Neural cell (in vitro differentiated cells): ENCODE measurements at regions not wholly inside any gene's neighbourhood (a gene's known extent, or its start where the extent isn't known, plus 50 kb on each side); places are given as distances from the start of the nearest gene placed in this dataset.

Experiments
- H2AFZ ChIP-seq: fragments of 200-600, 300-800 bp; sonication (generic), shearing (Covaris generic); 2 replicates; pipeline ENCODE4 v1.6.0; 2014; ENCODE audit warnings: low read depth, mild to moderate bottlenecking, antibody characterized with exemption, low read length, moderate library complexity
- H3F3A ChIP-seq: fragments of 200-600 bp; shearing (Covaris generic); 2 replicates; pipeline ENCODE4 v1.6.1; 2016; ENCODE audit warnings: mild to moderate bottlenecking, moderate library complexity, mixed read lengths, antibody characterized with exemption, low read length; ENCODE audit not compliant: insufficient read depth, poor library complexity, severe bottlenecking
- H3K27ac ChIP-seq: fragments of 200-600, 300-800 bp; sonication (generic), shearing (Covaris generic); 2 replicates; pipeline ENCODE4 v1.5.1; 2014; ENCODE audit warnings: mild to moderate bottlenecking, low read length, moderate library complexity
- H3K27me3 ChIP-seq: fragments of 300-800, 200-600 bp; sonication (generic), shearing (Covaris generic); 2 replicates; pipeline ENCODE4 v1.6.0; 2014; ENCODE audit warnings: mild to moderate bottlenecking, low read depth, low read length, moderate library complexity; ENCODE audit not compliant: insufficient read depth
- H3K36me3 ChIP-seq: fragments of 300-800, 200-600 bp; sonication (generic), shearing (Covaris generic); 2 replicates; pipeline ENCODE4 v1.5.1; 2014; ENCODE audit warnings: mild to moderate bottlenecking, antibody characterized with exemption, low read length, moderate library complexity; ENCODE audit not compliant: insufficient read depth
- H3K4me2 ChIP-seq: fragments of 300-800, 200-600 bp; sonication (generic), shearing (Covaris generic); 2 replicates; pipeline ENCODE4 v1.6.0; 2014; ENCODE audit warnings: mild to moderate bottlenecking, low read length
- H3K4me3 ChIP-seq: fragments of 300-800, 200-600 bp; sonication (generic), shearing (Covaris generic); 2 replicates; pipeline ENCODE4 v1.5.1; 2014; ENCODE audit warnings: mild to moderate bottlenecking, low read length, moderate library complexity
- H3K79me2 ChIP-seq: fragments of 200-600 bp; shearing (Covaris generic); replicated peaks from 2 replicates; pipeline ENCODE4 v1.6.0; 2014; ENCODE audit warnings: mild to moderate bottlenecking, low read length, moderate library complexity; ENCODE audit not compliant: insufficient read depth
- H3K9ac ChIP-seq: fragments of 300-800, 200-600 bp; sonication (generic), shearing (Covaris generic); 2 replicates; pipeline ENCODE4 v1.6.1; 2016; ENCODE audit warnings: mild to moderate bottlenecking, low read length, mixed read lengths
- H3K9me2 ChIP-seq: fragments of 200-600 bp; shearing (Covaris generic); 2 replicates; pipeline ENCODE4 v1.6.1; 2016; ENCODE audit warnings: mild to moderate bottlenecking, low read length, mixed read lengths; ENCODE audit not compliant: insufficient read depth
- H3K9me3 ChIP-seq: fragments of 200-600, 300-800 bp; sonication (generic), shearing (Covaris generic); 2 replicates; pipeline ENCODE4 v1.6.1; 2016; ENCODE audit warnings: mild to moderate bottlenecking, mixed run types, low read length, moderate library complexity, mixed read lengths
- H4K20me1 ChIP-seq: fragments of 200-600 bp; shearing (Covaris generic); 2 replicates; pipeline ENCODE4 v1.6.1; 2016; ENCODE audit warnings: mild to moderate bottlenecking, mixed run types; ENCODE audit not compliant: insufficient read depth
- EP300 ChIP-seq: fragments of 450-650 bp; conservative IDR thresholded peaks from 2 replicates; pipeline ENCODE4 v1.6.1; 2014; ENCODE audit warnings: antibody characterized with exemption, mild to moderate bottlenecking, moderate library complexity; ENCODE audit not compliant: poor library complexity, severe bottlenecking
- EZH2 ChIP-seq: fragments of 200-600, 300-800 bp; shearing (Covaris generic), sonication (generic); IDR thresholded peaks from 2 replicates; pipeline ENCODE4 v1.6.1; 2014; ENCODE audit warnings: antibody characterized with exemption, low read length, borderline replicate concordance, mild to moderate bottlenecking; ENCODE audit not compliant: insufficient read depth, poor library complexity, severe bottlenecking
- MXI1 ChIP-seq: fragments of 450-650 bp; conservative IDR thresholded peaks from 2 replicates; pipeline ENCODE4 v1.6.1; 2014; ENCODE audit warnings: antibody characterized with exemption, mild to moderate bottlenecking; ENCODE audit not compliant: poor library complexity, severe bottlenecking
- POLR2AphosphoS5 ChIP-seq: IDR thresholded peaks from 2 replicates; pipeline ENCODE4 v1.6.1; 2012
- RAD21 ChIP-seq: fragments of 450-650 bp; conservative IDR thresholded peaks from 2 replicates; pipeline ENCODE4 v1.6.1; 2014; ENCODE audit warnings: antibody characterized with exemption, mild to moderate bottlenecking, moderate library complexity
- SMC3 ChIP-seq: fragments of 450-650 bp; conservative IDR thresholded peaks from 2 replicates; pipeline ENCODE4 v1.6.1; 2014; ENCODE audit warnings: antibody characterized with exemption, mild to moderate bottlenecking, moderate library complexity; ENCODE audit not compliant: poor library complexity
- TF ChIP-seq, protein P1 (sequence below): IDR thresholded peaks from 2 replicates; pipeline ENCODE4 v1.6.1; 2012; ENCODE audit warnings: borderline replicate concordance
- TF ChIP-seq, protein P2 (sequence below): fragments of 450-650 bp; IDR thresholded peaks from 2 replicates; pipeline ENCODE4 v1.5.1; 2014; ENCODE audit warnings: antibody characterized with exemption, mild to moderate bottlenecking, moderate library complexity; ENCODE audit not compliant: poor library complexity, severe bottlenecking

DNA sequence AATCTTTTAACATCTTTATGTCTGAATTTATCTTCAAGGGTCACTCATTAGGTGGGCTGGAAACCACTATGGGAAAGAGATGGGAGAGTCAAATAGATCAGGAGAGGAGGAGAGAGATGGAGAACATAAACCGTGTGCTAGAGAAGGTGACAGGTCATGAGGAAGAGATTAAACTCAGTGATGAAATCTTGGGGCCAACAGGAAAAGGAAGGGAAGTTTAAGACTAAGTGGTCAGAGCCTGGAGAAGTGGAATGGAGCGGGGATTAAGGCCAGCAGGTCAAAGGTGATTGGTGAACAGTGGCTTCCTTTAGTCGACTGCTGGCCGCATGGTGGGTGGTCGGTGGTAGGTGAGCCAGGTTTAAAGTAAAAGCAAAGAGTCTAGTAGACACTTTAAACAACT, 169.3 kb upstream of the IVNS1ABP start:
- H3K9ac ChIP-seq = no peak overlapping the region
- H3F3A ChIP-seq = no peaks in the 10 kb centered on the region
- H3K4me3 ChIP-seq = no peak overlapping the region
- H3K27me3 ChIP-seq = no peaks in the 10 kb centered on the region
- no peak overlapping the region for H3K27ac ChIP-seq
- no peaks in the 10 kb centered on the region for H3K36me3 ChIP-seq
- TF ChIP-seq, protein P1, sequence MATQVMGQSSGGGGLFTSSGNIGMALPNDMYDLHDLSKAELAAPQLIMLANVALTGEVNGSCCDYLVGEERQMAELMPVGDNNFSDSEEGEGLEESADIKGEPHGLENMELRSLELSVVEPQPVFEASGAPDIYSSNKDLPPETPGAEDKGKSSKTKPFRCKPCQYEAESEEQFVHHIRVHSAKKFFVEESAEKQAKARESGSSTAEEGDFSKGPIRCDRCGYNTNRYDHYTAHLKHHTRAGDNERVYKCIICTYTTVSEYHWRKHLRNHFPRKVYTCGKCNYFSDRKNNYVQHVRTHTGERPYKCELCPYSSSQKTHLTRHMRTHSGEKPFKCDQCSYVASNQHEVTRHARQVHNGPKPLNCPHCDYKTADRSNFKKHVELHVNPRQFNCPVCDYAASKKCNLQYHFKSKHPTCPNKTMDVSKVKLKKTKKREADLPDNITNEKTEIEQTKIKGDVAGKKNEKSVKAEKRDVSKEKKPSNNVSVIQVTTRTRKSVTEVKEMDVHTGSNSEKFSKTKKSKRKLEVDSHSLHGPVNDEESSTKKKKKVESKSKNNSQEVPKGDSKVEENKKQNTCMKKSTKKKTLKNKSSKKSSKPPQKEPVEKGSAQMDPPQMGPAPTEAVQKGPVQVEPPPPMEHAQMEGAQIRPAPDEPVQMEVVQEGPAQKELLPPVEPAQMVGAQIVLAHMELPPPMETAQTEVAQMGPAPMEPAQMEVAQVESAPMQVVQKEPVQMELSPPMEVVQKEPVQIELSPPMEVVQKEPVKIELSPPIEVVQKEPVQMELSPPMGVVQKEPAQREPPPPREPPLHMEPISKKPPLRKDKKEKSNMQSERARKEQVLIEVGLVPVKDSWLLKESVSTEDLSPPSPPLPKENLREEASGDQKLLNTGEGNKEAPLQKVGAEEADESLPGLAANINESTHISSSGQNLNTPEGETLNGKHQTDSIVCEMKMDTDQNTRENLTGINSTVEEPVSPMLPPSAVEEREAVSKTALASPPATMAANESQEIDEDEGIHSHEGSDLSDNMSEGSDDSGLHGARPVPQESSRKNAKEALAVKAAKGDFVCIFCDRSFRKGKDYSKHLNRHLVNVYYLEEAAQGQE = no peak
- TF ChIP-seq MXI1 = no peak
- no peak for TF ChIP-seq EZH2
- TF ChIP-seq EP300 = no peak
- no peak for TF ChIP-seq RAD21
- no peak for TF ChIP-seq POLR2AphosphoS5
- TF ChIP-seq SMC3 = no peak
- no peaks in the 10 kb centered on the region for H3K9me3 ChIP-seq
- no peak overlapping the region for H2AFZ ChIP-seq
- H3K9me2 ChIP-seq = no peaks in the 10 kb centered on the region
- no peaks in the 10 kb centered on the region for H3K79me2 ChIP-seq
- H3K4me2 ChIP-seq = no peak overlapping the region
- H4K20me1 ChIP-seq = no peaks in the 10 kb centered on the region

DNA sequence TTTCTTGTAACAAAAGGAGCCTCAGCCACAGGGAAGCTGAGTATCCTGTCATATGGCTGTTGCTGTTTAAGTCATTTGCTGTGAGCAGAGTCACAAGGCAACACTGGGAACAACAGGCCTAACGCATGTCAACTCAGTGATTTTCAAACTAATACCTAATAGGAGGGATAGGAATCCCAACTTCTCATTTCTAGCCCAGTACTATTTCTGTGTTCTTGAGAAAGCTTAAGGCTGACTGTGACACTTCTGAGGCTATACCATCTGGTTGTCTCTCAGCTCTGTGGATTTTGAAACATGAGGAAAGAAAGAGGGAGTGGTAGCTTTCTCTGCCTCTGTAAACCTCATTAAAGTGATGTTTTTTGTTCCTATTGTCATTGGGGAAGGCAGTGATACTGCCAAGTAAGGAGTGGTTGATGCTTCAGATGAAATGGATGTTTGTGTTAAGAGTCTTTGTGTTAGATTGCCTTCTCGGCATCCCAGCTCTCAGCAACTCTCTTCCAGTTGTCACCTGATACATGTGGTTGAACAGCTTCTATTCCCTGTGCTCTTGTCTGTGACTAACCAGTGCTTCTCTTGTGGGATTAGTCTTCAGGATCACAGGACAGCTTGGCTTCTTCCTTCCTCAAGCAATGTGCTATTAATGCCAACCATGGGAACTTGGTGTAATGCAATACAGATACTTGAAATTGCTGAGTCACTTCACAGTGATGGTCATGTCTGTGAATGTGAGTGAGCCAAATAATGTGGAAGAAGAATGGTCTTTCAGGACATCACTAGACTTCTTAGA, 166.8 kb upstream of the IVNS1ABP start:
- Histone ChIP-seq H3K9ac (no peak overlapping the region), H3K4me3 (no peak overlapping the region), H3K27me3 (no peaks in the 10 kb centered on the region), H3K9me2 (no peaks in the 10 kb centered on the region), H3K79me2 (no peaks in the 10 kb centered on the region), H3K36me3 (no peaks in the 10 kb centered on the region), H3K4me2 (no peak overlapping the region), H3K27ac (no peak overlapping the region), H2AFZ (no peak overlapping the region), H3K9me3 (no peaks in the 10 kb centered on the region), H3F3A (no peaks in the 10 kb centered on the region), H4K20me1 (no peaks in the 10 kb centered on the region)
- TF ChIP-seq MXI1 (no peak), SMC3 (no peak), POLR2AphosphoS5 (no peak), RAD21 (no peak), EP300 (no peak), EZH2 (no peak)
- TF ChIP-seq, protein P2, sequence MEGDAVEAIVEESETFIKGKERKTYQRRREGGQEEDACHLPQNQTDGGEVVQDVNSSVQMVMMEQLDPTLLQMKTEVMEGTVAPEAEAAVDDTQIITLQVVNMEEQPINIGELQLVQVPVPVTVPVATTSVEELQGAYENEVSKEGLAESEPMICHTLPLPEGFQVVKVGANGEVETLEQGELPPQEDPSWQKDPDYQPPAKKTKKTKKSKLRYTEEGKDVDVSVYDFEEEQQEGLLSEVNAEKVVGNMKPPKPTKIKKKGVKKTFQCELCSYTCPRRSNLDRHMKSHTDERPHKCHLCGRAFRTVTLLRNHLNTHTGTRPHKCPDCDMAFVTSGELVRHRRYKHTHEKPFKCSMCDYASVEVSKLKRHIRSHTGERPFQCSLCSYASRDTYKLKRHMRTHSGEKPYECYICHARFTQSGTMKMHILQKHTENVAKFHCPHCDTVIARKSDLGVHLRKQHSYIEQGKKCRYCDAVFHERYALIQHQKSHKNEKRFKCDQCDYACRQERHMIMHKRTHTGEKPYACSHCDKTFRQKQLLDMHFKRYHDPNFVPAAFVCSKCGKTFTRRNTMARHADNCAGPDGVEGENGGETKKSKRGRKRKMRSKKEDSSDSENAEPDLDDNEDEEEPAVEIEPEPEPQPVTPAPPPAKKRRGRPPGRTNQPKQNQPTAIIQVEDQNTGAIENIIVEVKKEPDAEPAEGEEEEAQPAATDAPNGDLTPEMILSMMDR = no peak
